GM19455 (cell line): ENCODE measurements at regions not wholly inside any gene's neighbourhood (a gene's known extent, or its start where the extent isn't known, plus 50 kb on each side); places are given as distances from the start of the nearest gene placed in this dataset.

Experiments used
- ATAC-seq: cut with Tn5 transposase; IDR thresholded peaks from one replicate; pipeline ENCODE4 v1.9.1; 2021; ENCODE audit not compliant: unreplicated experiment

- ATAC-seq, result no peak
Observed at GRCh38 chr10:104505521-104506042, 135.5 kb upstream of the SORCS3 start.

- no peak for ATAC-seq
Observed at GRCh38 chr10:104509981-104510380, 131.1 kb upstream of the SORCS3 start.

- no peak for ATAC-seq
Observed at GRCh38 chr10:104510644-104511043, 130.4 kb upstream of the SORCS3 start.

GRCh38 chr10:104512800-104513199 lies 128.3 kb upstream of the SORCS3 start:
- no peak for ATAC-seq

GRCh38 chr10:104515678-104516199 lies 125.4 kb upstream of the SORCS3 start:
- ATAC-seq, result no peak

- ATAC-seq, result no peak
Observed at GRCh38 chr10:104516986-104517385, 124.1 kb upstream of the SORCS3 start.

GRCh38 chr10:104517946-104518345 lies 123.1 kb upstream of the SORCS3 start:
- ATAC-seq, result no peak

GRCh38 chr10:104518891-104519290 lies 122.2 kb upstream of the SORCS3 start:
- no peak for ATAC-seq

GRCh38 chr10:104520653-104521052 lies 120.4 kb upstream of the SORCS3 start:
- ATAC-seq, result no peak

- ATAC-seq, result no peak
Observed at GRCh38 chr10:104521901-104522694, 119.0 kb upstream of the SORCS3 start.

- no peak for ATAC-seq
Observed at GRCh38 chr10:104526188-104526587, 114.9 kb upstream of the SORCS3 start.

- no peak for ATAC-seq
Observed at GRCh38 chr10:104527013-104527412, 114.1 kb upstream of the SORCS3 start.

GRCh38 chr10:104540181-104540580 lies 100.9 kb upstream of the SORCS3 start:
- no peak for ATAC-seq

GRCh38 chr10:104541820-104542219 lies 99.3 kb upstream of the SORCS3 start:
- no peak for ATAC-seq

GRCh38 chr10:104546336-104546735 lies 94.8 kb upstream of the SORCS3 start:
- ATAC-seq, result no peak

GRCh38 chr10:104546756-104547155 lies 94.3 kb upstream of the SORCS3 start:
- no peak for ATAC-seq

- no peak for ATAC-seq
Observed at GRCh38 chr10:104548090-104548489, 93.0 kb upstream of the SORCS3 start.

- ATAC-seq, result no peak
Observed at GRCh38 chr10:104556831-104557230, 84.3 kb upstream of the SORCS3 start.

GRCh38 chr10:104557966-104558365 lies 83.1 kb upstream of the SORCS3 start:
- no peak for ATAC-seq

- no peak for ATAC-seq
Observed at GRCh38 chr10:104559935-104560334, 81.2 kb upstream of the SORCS3 start.

GRCh38 chr10:104563051-104563450 lies 78.0 kb upstream of the SORCS3 start:
- no peak for ATAC-seq

- ATAC-seq, result no peak
Observed at GRCh38 chr10:104563548-104563947, 77.5 kb upstream of the SORCS3 start.

GRCh38 chr10:104574427-104574826 lies 66.7 kb upstream of the SORCS3 start:
- ATAC-seq, result no peak
